CD4-positive, alpha-beta T cell (primary cell): ENCODE measurements at regions not wholly inside any gene's neighbourhood (a gene's known extent, or its start where the extent isn't known, plus 50 kb on each side); places are given as distances from the start of the nearest gene placed in this dataset.

Experiments
- ATAC-seq: fragments of 200-7000 bp; cut with Tn5 transposase; one replicate; pipeline ENCODE4 v1.10.0; 2022; ENCODE audit warnings: mild to moderate bottlenecking; ENCODE audit not compliant: poor library complexity
- CTCF ChIA-PET: fragments of 350-600 bp; sonication (Branson Sonifier 250); formaldehyde crosslinking; loops from one replicate; lab custom pipeline; 2021; ENCODE audit warnings: antibody characterized with exemption, inconsistent platforms; lab: Charles Lee
- POLR2A ChIA-PET: fragments of 350-600 bp; sonication (Branson Sonifier 250); formaldehyde crosslinking; loops from one replicate; lab custom pipeline; 2021; ENCODE audit warnings: antibody characterized with exemption, inconsistent platforms; lab: Charles Lee
- DNase-seq, 14 experiments: peaks; one replicate each; pipeline ENCODE4 v3.0.0-alpha.2; 2013 to 2020; ENCODE audit warnings: mixed read lengths in 2 of 14
- H3K27ac ChIP-seq, 2 donors: one replicate each; pipeline versions ENCODE4 v1.5.1 to v1.7.0; 2013; ENCODE audit warnings: low read length in 2 of 2, low read depth in 1 of 2, mild to moderate bottlenecking in 1 of 2
- H3K27me3 ChIP-seq, 2 experiments: 1 replicate in 1 of 2; 2 replicates in 1 of 2; pipeline versions ENCODE4 v1.6.1 to v1.7.0; 2013; ENCODE audit warnings: low read length in 2 of 2, control low read depth in 1 of 2, mild to moderate bottlenecking in 1 of 2, moderate library complexity in 1 of 2; ENCODE audit not compliant: insufficient read depth in 2 of 2, control insufficient read depth in 1 of 2
- H3K36me3 ChIP-seq: one replicate; pipeline ENCODE4 v1.6.1; 2013; ENCODE audit warnings: low read length, control low read depth; ENCODE audit not compliant: insufficient read depth
- H3K4me1 ChIP-seq: one replicate; pipeline ENCODE4 v1.6.1; 2013; ENCODE audit warnings: low read length, control low read depth; ENCODE audit not compliant: insufficient read depth
- H3K4me3 ChIP-seq: one replicate; pipeline ENCODE4 v1.5.1; 2013; ENCODE audit warnings: mild to moderate bottlenecking, low read length, moderate library complexity
- H3K9me3 ChIP-seq, 2 experiments: 1 replicate in 1 of 2; 2 replicates in 1 of 2; pipeline versions ENCODE4 v1.6.1 to v1.7.0; 2013; ENCODE audit warnings: low read length in 2 of 2, mild to moderate bottlenecking in 2 of 2, control low read depth in 1 of 2, moderate library complexity in 1 of 2; ENCODE audit not compliant: control insufficient read depth in 1 of 2, insufficient read depth in 1 of 2
- H3K27ac Mint-ChIP-seq: one replicate; pipeline ENCODE4 v1.8.0; 2020; ENCODE audit warnings: mixed read lengths
- H3K27me3 Mint-ChIP-seq: one replicate; pipeline ENCODE4 v1.8.0; 2021; ENCODE audit warnings: mixed read lengths
- H3K36me3 Mint-ChIP-seq: one replicate; pipeline ENCODE4 v1.8.0; 2021; ENCODE audit warnings: low read depth, mixed read lengths
- H3K4me1 Mint-ChIP-seq: one replicate; pipeline ENCODE4 v1.8.0; 2021; ENCODE audit warnings: low read depth, mixed read lengths
- H3K4me3 Mint-ChIP-seq: one replicate; pipeline ENCODE4 v1.8.0; 2020; ENCODE audit warnings: mild to moderate bottlenecking, mixed read lengths
- H3K9me3 Mint-ChIP-seq: one replicate; pipeline ENCODE4 v1.8.0; 2020; ENCODE audit warnings: mixed read lengths
- intact Hi-C, 2 experiments: fragments of 100-400 bp; cut with DNase I in 1 of 2; cut with micrococcal nuclease in 1 of 2; formaldehyde crosslinking; loops; one replicate each; pipeline versions ENCODE4 v1.15.1 to v1.9.0; 2023 to 2025; cut with DNase I, micrococcal nuclease
- TF ChIP-seq, protein P1 (sequence below): fragments of 200-600 bp; IDR thresholded peaks from one replicate; pipeline ENCODE4 v1.8.0; 2022; ENCODE audit warnings: antibody characterized with exemption, mild to moderate bottlenecking

DNA sequence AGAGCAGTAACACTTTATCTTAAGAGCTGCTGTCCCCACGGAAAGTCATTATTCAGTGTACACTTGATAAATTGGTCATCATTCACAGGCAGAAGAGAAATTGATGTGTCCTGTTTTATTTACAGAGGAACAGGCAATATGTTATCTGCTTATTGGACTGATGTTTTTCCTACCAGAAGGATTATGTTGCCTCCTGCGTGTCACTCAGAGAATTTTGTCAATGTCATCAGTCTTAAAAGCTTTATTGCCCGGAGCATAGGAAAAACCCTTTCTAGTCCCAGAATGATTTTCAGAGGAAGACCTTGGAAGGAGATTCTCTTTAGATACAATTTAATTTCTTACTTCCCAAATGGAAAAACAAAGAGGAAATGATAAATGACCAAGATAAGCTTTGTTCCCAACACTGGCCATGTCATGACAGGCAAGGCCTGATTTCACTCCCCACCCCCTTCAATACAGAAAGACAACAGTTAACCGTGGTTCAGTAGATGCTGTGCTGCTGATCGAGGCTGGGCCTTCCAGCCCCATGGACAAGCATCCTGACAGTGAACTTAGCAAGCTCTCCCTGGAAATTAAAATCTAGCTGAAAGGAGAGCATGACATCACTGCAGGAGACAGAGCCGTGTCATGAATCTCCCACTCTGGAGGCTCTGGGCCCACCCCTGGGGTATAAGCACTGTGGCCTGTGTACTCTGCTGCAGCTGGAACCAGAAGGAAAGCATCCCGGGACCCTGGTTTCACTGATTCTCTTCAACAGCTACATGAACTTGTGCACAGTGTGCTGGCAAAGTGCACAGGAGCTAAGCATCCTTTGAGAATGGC is 118.8 kb upstream of the LYZL2 start:
- Histone ChIP-seq H3K27me3 (no peaks in the 10 kb centered on the region), H3K4me3 (no peak overlapping the region), H3K9me3 (no peaks in the 10 kb centered on the region), H3K27ac (no peak overlapping the region), H3K36me3 (no peaks in the 10 kb centered on the region), H3K4me1 (peaks cover 17% of the 10 kb centered on the region)
- ATAC-seq, result no peak
- no peaks in the 10 kb centered on the region for H3K27me3 Mint-ChIP-seq
- TF ChIP-seq, protein P1, sequence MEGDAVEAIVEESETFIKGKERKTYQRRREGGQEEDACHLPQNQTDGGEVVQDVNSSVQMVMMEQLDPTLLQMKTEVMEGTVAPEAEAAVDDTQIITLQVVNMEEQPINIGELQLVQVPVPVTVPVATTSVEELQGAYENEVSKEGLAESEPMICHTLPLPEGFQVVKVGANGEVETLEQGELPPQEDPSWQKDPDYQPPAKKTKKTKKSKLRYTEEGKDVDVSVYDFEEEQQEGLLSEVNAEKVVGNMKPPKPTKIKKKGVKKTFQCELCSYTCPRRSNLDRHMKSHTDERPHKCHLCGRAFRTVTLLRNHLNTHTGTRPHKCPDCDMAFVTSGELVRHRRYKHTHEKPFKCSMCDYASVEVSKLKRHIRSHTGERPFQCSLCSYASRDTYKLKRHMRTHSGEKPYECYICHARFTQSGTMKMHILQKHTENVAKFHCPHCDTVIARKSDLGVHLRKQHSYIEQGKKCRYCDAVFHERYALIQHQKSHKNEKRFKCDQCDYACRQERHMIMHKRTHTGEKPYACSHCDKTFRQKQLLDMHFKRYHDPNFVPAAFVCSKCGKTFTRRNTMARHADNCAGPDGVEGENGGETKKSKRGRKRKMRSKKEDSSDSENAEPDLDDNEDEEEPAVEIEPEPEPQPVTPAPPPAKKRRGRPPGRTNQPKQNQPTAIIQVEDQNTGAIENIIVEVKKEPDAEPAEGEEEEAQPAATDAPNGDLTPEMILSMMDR, result no peak
- ChIA-PET POLR2A (no interaction called here), CTCF (no interaction called here)
- H3K27ac Mint-ChIP-seq, result no peak overlapping the region
- intact Hi-C loops, result no loop called here
- peaks cover 5% of the 10 kb centered on the region for H3K4me1 Mint-ChIP-seq
- no peaks in the 10 kb centered on the region for H3K36me3 Mint-ChIP-seq
- H3K9me3 Mint-ChIP-seq, result no peaks in the 10 kb centered on the region
- DNase-seq, result no peak
- no peak overlapping the region for H3K4me3 Mint-ChIP-seq

DNA sequence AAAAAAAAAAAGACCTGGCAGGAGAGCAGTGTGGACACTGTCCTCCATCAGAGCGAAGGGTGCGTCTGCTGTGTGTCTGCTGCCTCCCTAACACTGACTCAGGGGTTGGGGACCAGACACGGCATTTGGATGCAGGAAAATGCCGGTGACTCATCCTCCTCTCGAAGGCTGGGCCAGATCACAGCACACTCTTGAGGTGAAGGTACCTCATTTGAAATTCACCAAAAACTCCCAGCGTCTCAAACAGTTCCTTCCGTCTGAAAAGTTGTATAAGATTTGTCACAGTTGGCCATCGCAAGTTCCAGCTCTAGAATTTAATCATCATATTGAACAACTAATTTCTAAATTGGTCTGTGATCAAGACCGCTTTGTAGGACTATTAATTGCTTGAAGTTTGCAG is 118.1 kb upstream of the LYZL2 start:
- intact Hi-C loops, result no loop called here
- CTCF ChIA-PET, result no interaction called here
- H3K36me3 ChIP-seq, result no peaks in the 10 kb centered on the region
- ATAC-seq (peak; percentile 48), DNase-seq (peak in 6 of 14 experiments; percentile 4 to 57 (median 33))
- TF ChIP-seq, protein P1, result no peak
- H3K27me3 ChIP-seq, result no peaks in the 10 kb centered on the region
- Mint-ChIP-seq H3K4me3 (no peak overlapping the region), H3K27ac (no peak overlapping the region), H3K4me1 (peaks cover 5% of the 10 kb centered on the region), H3K9me3 (no peaks in the 10 kb centered on the region), H3K36me3 (no peaks in the 10 kb centered on the region), H3K27me3 (no peaks in the 10 kb centered on the region)
- no peak overlapping the region for H3K4me3 ChIP-seq
- POLR2A ChIA-PET, result no interaction called here
- no peak overlapping the region for H3K27ac ChIP-seq
- H3K9me3 ChIP-seq, result no peaks in the 10 kb centered on the region
- peaks cover 17% of the 10 kb centered on the region for H3K4me1 ChIP-seq

DNA sequence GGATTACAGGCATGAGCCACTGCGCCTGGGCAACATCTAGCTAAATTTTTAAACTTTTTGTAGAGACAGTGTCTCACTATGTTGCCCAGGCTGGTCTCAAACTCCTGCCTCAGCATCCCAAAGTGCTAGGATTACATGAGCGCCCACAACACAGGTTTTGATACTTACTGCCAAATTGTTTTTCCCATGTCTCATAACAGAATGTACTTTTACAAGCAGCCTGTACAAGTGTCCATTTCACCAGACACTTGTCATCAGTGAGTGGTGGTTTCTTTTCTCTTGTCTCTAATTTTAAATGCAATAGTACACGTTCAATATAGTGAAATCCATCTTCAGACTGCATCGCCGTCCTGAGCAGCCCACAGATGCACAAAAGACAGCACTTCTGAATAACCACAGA is 116.4 kb upstream of the LYZL2 start:
- Histone ChIP-seq H3K36me3 (no peaks in the 10 kb centered on the region), H3K27ac (no peak overlapping the region), H3K27me3 (no peaks in the 10 kb centered on the region), H3K9me3 (no peaks in the 10 kb centered on the region), H3K4me1 (peaks cover 7% of the 10 kb centered on the region), H3K4me3 (no peak overlapping the region)
- Mint-ChIP-seq H3K4me3 (no peak overlapping the region), H3K27me3 (no peaks in the 10 kb centered on the region), H3K9me3 (no peaks in the 10 kb centered on the region), H3K36me3 (no peaks in the 10 kb centered on the region), H3K4me1 (peaks cover 5% of the 10 kb centered on the region), H3K27ac (no peak overlapping the region)
- DNase-seq (no peak), ATAC-seq (no peak)
- ChIA-PET CTCF (interaction anchor here (0.8 kb wide), 1 partner anchor 59 kb away, joined by 5 read pairs; no protein-coding TSS in a partner anchor), POLR2A (no interaction called here)
- TF ChIP-seq, protein P1, result no peak
- intact Hi-C loops, result no loop called here
